ENCODE measurements at regions not wholly inside any gene's neighbourhood (a gene's known extent, or its start where the extent isn't known, plus 50 kb on each side); places are given as distances from the start of the nearest gene placed in this dataset.

DNA sequence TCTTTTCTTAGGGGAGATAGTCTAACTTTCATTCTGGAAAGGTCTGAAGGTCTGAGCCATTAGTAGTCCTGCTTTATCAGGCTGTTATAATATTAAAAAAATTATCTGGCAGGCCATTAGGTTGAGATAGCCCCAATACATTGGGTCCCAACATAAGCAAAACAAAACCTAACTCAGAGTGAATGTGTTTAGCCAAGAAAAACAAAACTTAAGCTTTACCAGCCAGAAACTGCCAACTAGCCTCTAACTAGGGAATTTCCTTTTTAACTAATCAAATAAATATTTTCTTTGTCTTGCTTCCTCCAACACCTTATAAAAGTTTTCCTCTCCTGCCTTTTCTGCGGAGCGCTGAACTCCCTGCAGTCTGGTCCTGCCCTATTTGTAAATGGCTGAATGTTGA, 1137.7 kb upstream of the CNTN5 start:
- Histone ChIP-seq H3K9me3 (ENCODE audit: insufficient read depth, low read length) (no peaks in the 10 kb centered on the region), H3K79me2 (ENCODE audit: low read length) (no peaks in the 10 kb centered on the region), H3K4me2 (ENCODE audit: low read length) (no peak overlapping the region), H3K9ac (ENCODE audit: low read length) (no peak overlapping the region), H3K4me1 (ENCODE audit: low read length) (no peaks in the 10 kb centered on the region), H3K36me3 (replicated peaks; ENCODE audit: low read depth, low read length) (no peaks in the 10 kb centered on the region), H3K27me3 (ENCODE audit: low read depth, low read length) (no peaks in the 10 kb centered on the region), H2AFZ (ENCODE audit: low read depth, low read length) (no peak overlapping the region), H3K4me3 (ENCODE audit: low read length) (no peak overlapping the region), H3K27ac (ENCODE audit: low read length) (no peak overlapping the region), H4K20me1 (ENCODE audit: insufficient read depth, low read length) (no peaks in the 10 kb centered on the region)
- TF ChIP-seq, protein P1, sequence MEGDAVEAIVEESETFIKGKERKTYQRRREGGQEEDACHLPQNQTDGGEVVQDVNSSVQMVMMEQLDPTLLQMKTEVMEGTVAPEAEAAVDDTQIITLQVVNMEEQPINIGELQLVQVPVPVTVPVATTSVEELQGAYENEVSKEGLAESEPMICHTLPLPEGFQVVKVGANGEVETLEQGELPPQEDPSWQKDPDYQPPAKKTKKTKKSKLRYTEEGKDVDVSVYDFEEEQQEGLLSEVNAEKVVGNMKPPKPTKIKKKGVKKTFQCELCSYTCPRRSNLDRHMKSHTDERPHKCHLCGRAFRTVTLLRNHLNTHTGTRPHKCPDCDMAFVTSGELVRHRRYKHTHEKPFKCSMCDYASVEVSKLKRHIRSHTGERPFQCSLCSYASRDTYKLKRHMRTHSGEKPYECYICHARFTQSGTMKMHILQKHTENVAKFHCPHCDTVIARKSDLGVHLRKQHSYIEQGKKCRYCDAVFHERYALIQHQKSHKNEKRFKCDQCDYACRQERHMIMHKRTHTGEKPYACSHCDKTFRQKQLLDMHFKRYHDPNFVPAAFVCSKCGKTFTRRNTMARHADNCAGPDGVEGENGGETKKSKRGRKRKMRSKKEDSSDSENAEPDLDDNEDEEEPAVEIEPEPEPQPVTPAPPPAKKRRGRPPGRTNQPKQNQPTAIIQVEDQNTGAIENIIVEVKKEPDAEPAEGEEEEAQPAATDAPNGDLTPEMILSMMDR (IDR thresholded peaks at IDR 0.05; ENCODE audit: low read depth, low read length), result no peak
- TF ChIP-seq EZH2phosphoT487 (IDR thresholded peaks at IDR 0.05; ENCODE audit: low read depth), result no peak

DNA sequence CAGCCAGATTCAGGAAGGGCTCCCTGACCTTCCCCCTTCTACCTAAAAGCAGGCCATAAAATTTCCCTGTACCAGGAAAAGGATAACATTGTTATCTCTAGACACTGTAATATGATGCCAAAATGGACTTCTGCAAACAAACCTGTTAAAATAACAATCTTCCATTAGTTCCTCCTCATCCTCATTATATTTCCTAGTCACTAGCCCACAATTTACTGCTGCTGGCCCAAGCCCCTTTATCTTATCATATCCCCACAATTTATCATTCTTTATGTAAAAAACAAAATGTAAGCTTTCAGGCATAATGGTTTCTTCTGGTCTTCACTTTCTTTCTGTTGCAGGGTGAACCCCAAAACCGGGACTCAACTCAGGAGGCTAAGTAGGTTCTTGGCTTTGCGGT, 1132.1 kb upstream of the CNTN5 start:
- TF ChIP-seq EZH2phosphoT487 (IDR thresholded peaks at IDR 0.05; ENCODE audit: low read depth), result no peak
- TF ChIP-seq, protein P1 (IDR thresholded peaks at IDR 0.05; ENCODE audit: low read depth, low read length), result no peak
- no peak overlapping the region for H3K4me3 ChIP-seq (ENCODE audit: low read length)
- H3K36me3 ChIP-seq (replicated peaks; ENCODE audit: low read depth, low read length), result no peaks in the 10 kb centered on the region

DNA sequence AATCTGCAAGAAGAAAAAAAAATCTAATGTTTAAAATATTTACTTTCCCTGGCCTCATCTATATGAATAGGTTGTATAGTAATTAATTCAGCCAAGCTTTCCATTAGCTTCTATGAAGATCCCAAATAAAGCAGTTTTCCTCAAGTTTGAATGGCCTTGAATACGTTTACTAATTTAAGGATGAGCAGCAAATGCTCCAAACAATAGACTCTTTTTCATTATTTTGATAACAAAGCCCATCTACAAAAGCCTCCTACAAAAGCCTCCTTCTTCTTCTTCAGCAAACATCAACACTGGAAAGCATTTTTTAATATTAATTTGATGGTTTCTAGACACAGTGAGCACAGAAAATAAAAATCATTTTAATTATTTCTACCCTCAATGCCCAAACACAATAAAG, 1130.3 kb upstream of the CNTN5 start:
- Histone ChIP-seq H3K4me3 (ENCODE audit: low read length) (no peak overlapping the region), H3K4me1 (ENCODE audit: low read length) (no peaks in the 10 kb centered on the region), H2AFZ (ENCODE audit: low read depth, low read length) (no peak overlapping the region), H4K20me1 (ENCODE audit: insufficient read depth, low read length) (no peaks in the 10 kb centered on the region), H3K36me3 (replicated peaks; ENCODE audit: low read depth, low read length) (no peaks in the 10 kb centered on the region), H3K27ac (ENCODE audit: low read length) (no peak overlapping the region), H3K9ac (ENCODE audit: low read length) (no peak overlapping the region), H3K79me2 (ENCODE audit: low read length) (no peaks in the 10 kb centered on the region), H3K9me3 (ENCODE audit: insufficient read depth, low read length) (no peaks in the 10 kb centered on the region), H3K27me3 (ENCODE audit: low read depth, low read length) (no peaks in the 10 kb centered on the region), H3K4me2 (ENCODE audit: low read length) (no peak overlapping the region)
- TF ChIP-seq, protein P1 (IDR thresholded peaks at IDR 0.05; ENCODE audit: low read depth, low read length), result no peak
- TF ChIP-seq EZH2phosphoT487 (IDR thresholded peaks at IDR 0.05; ENCODE audit: low read depth), result no peak

More for the DNA sequence above, 1132.1 kb upstream of the CNTN5 start:
- H3K27me3 ChIP-seq (ENCODE audit: low read depth, low read length), result no peaks in the 10 kb centered on the region
- no peak overlapping the region for H3K4me2 ChIP-seq (ENCODE audit: low read length)
- no peaks in the 10 kb centered on the region for H4K20me1 ChIP-seq (ENCODE audit: insufficient read depth, low read length)
- H2AFZ ChIP-seq (ENCODE audit: low read depth, low read length), result no peak overlapping the region
- no peak overlapping the region for H3K9ac ChIP-seq (ENCODE audit: low read length)
- no peaks in the 10 kb centered on the region for H3K9me3 ChIP-seq (ENCODE audit: insufficient read depth, low read length)
- no peak overlapping the region for H3K27ac ChIP-seq (ENCODE audit: low read length)
- no peaks in the 10 kb centered on the region for H3K79me2 ChIP-seq (ENCODE audit: low read length)
- H3K4me1 ChIP-seq (ENCODE audit: low read length), result no peaks in the 10 kb centered on the region

DNA sequence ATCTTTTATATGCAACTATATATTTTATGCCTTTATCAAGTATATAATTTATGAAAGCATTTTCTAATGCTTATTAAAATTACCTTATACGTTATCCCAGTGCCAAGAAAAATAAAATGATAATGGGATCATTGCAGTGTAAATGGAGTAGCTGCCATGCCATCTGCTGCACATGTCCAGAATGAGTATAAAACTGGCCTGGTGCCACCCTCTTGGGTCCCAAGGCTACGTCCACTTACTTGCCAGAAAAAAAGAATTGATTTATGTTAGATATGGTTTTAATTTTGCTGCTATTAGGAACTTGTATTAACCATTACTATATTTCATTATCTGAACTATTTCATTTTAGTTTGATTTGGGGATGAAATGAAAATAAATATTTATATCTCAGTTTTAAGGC, 1127.1 kb upstream of the CNTN5 start:
- Histone ChIP-seq H3K9me3 (ENCODE audit: insufficient read depth, low read length) (no peaks in the 10 kb centered on the region), H3K4me3 (ENCODE audit: low read length) (no peak overlapping the region), H3K4me2 (ENCODE audit: low read length) (no peak overlapping the region), H3K27me3 (ENCODE audit: low read depth, low read length) (no peaks in the 10 kb centered on the region), H3K36me3 (replicated peaks; ENCODE audit: low read depth, low read length) (no peaks in the 10 kb centered on the region), H3K79me2 (ENCODE audit: low read length) (no peaks in the 10 kb centered on the region), H3K27ac (ENCODE audit: low read length) (no peak overlapping the region), H4K20me1 (ENCODE audit: insufficient read depth, low read length) (no peaks in the 10 kb centered on the region), H3K9ac (ENCODE audit: low read length) (no peak overlapping the region), H2AFZ (ENCODE audit: low read depth, low read length) (no peak overlapping the region), H3K4me1 (ENCODE audit: low read length) (no peaks in the 10 kb centered on the region)
- TF ChIP-seq, protein P1 (IDR thresholded peaks at IDR 0.05; ENCODE audit: low read depth, low read length), result no peak
- TF ChIP-seq EZH2phosphoT487 (IDR thresholded peaks at IDR 0.05; ENCODE audit: low read depth), result no peak

All from OCI-LY3 (cell line).